NCI-H748 treated with DMSO at 0.1 percent for 48 hours (cell line): ENCODE measurements at regions not wholly inside any gene's neighbourhood (a gene's known extent, or its start where the extent isn't known, plus 50 kb on each side); places are given as distances from the start of the nearest gene placed in this dataset.

Experiments
- DNase-seq: peaks from one replicate; lab custom pipeline; 2025; lab: John Stamatoyannopoulos, UW

GRCh38 chr7:106166651-106167342 lies 54.7 kb upstream of the SYPL1 start:
- DNase-seq: peak; percentile 45

- no peak for DNase-seq
These were observed 53.2 kb upstream of the SYPL1 start for GRCh38 chr7:106165337-106165736.

- DNase-seq: no peak
These were observed 51.1 kb upstream of the SYPL1 start for GRCh38 chr7:106163257-106163656.
